Left ventricle myocardium superior (tissue), 1 donor: ENCODE measurements at regions not wholly inside any gene's neighbourhood (a gene's known extent, or its start where the extent isn't known, plus 50 kb on each side); places are given as distances from the start of the nearest gene placed in this dataset.
"Not testable (repeated sequence)": the region's sequence is repeated elsewhere in the genome, so short reads cannot be mapped to it uniquely, and the experiment has no call there.

ENCODE experiments used
- ATAC-seq: fragments of 200-7000 bp; cut with Tn5 transposase; one replicate; pipeline ENCODE4 v1.9.1; 2020; ENCODE audit warnings: mild to moderate bottlenecking, moderate library complexity
- DNase-seq: peaks from one replicate; pipeline ENCODE4 v3.0.0-alpha.2; 2020
- intact Hi-C: fragments of 100-400 bp; cut with micrococcal nuclease; formaldehyde crosslinking; loops from one replicate; pipeline ENCODE4 v1.11.0; 2022
- donor health status: DM: no; HTN: yes; CAD: no; lungs with severe emphysema.

DNA sequence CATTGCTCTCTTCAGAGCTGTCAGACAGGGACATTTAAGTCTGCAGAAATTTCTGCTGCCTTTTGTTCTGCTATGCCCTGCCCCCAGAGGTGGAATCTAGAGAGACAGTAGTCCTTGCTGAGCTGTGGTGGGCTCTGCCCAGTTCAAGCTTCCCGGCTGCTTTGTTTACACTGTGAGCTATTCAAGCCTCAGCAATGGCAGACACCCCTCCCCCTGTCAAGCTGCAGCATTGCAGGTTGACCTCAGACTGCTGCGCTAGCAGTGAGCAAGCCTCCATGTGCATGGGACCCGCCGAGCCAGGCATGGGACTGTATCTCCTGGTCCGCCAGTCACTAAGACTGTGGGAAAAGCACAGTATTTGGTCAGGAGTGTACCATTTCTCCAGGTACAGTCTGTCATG lies 53.6 kb upstream of the MAPK10 start:
- intact Hi-C loops, DNase-seq, ATAC-seq: not testable (repeated sequence)

DNA sequence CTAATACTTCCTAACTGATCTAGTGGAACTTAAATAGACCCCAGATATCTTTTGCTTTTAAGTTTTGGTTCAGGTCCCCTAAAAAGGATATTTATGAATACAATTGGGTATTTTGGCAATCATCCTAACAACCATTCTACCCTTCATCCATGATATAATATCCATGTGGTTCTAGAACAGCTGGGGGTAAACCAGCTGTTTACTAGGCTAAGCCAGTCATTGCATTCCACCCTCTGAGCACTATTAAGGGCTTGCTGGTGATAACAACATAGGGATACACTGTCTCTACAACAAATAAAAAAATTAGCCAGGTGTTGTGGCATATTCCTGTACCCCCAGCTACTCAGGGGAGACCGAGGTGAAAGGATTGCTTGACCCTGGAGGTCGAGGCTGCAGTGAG lies 54.8 kb upstream of the MAPK10 start:
- no peak for ATAC-seq
- no peak for DNase-seq
- intact Hi-C loops = no loop called here

GRCh38 chr4:86416081-86416480 lies 56.2 kb upstream of the MAPK10 start:
- ATAC-seq = no peak
- DNase-seq = no peak
- intact Hi-C loops = no loop called here

GRCh38 chr4:86421461-86421860 lies 61.6 kb upstream of the MAPK10 start:
- intact Hi-C loops = no loop called here
- ATAC-seq (no peak), DNase-seq (no peak)

DNA sequence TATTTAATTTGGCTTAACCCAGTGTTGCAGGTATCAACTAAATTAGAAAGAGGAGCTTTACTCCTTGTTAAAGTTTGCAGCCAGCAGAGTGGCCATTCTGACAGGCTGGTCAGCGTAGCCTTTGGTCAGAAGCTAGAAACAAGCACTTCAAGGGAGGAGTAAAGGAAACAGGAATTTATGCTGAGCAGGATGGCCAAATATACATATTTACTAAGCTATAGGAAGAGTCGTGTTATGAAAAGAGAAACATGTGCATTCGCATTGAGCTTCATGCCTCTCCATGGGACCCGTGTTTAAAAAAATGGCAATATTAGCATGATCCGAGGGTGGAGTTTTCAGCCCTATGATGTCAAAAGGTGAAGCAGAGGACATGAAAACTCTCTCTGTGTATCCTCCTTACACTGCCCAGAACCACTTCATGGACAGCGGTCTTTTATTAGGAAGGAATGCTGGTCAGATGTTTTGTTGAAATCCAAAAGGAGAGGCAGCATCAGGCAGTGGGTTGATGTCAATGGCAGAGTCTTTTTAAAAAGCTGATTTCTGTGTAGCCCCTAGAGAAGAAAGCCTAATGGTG lies 71.8 kb upstream of the MAPK10 start:
- ATAC-seq = no peak
- intact Hi-C loops = no loop called here
- DNase-seq = no peak

DNA sequence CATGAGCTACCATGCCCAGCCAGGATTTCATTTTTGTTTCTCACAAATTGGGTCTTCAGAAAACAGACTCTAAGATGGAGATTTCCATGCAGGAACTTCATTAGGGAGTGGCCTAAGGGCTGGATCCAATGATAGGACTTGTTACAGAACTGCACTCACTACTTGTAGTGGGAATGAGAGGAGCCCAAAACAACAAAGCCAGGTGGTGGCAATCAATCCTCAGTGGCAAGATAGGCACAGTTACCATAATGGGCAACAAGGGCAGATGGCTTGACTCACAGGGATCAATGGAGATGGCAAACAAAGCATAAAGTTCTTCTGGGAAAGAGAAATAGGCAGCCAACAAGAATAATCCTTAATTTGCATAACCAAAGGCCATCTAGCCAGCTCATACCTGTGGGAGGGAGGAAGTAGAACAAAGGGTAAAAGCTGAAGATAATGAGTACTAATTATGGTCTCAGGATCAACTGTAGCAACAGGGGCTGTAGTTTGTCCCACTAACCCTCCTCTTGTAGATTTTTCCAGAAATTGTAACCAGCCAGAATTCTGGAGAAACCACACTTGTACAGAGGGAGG lies 72.8 kb upstream of the MAPK10 start:
- DNase-seq (no peak), ATAC-seq (no peak)
- intact Hi-C loops = no loop called here

DNA sequence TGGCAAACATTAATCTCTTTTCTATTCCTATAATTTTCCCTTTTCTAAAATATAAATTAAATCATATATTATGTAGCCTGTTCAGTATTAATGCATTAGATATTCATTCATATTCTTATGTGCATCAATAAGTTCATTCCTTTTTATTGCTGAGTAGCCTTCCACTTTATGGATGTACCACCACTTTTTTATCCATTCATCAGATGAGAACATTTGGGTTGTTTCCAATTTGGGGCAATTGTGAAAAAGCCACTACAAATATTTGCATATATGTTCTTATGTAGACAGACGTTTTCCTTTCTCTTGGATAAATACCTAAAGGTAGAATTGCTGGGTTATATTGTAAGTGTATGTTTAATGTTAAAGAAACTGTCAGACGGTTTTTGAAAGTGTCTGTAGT lies 79.4 kb upstream of the MAPK10 start:
- DNase-seq (no peak), ATAC-seq (no peak)
- intact Hi-C loops = no loop called here

GRCh38 chr4:86441175-86441936 lies 81.5 kb upstream of the MAPK10 start:
- no peak for DNase-seq
- intact Hi-C loops = no loop called here
- ATAC-seq = no peak

GRCh38 chr4:86442881-86443280 lies 83.0 kb upstream of the MAPK10 start:
- ATAC-seq = no peak
- intact Hi-C loops = no loop called here

GRCh38 chr4:86443495-86443894 lies 83.6 kb upstream of the MAPK10 start:
- DNase-seq (no peak), ATAC-seq (no peak)
- intact Hi-C loops = no loop called here

More at GRCh38 chr4:86442881-86443280, 83.0 kb upstream of the MAPK10 start:
- no peak for DNase-seq

DNA sequence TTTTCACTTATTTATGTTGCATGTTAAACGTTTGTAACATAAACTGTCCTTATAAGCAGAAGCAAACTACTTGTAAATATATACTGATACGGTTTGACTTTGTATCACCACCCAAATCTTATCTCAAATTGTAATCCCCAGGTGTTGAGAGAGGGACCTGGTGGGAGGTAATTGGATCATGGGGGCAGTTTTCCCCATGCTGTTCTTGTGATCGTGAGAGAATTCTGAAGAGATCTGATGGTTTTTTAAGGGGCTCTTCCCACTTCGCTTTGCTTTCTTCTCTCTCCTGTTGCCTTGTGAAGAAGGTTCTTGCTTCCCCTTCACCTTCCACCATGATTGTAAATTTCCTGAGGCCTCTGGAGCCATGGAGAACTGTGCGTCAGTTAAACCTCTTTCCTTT lies 87.1 kb upstream of the MAPK10 start:
- ATAC-seq = no peak
- DNase-seq = no peak
- intact Hi-C loops = no loop called here

DNA sequence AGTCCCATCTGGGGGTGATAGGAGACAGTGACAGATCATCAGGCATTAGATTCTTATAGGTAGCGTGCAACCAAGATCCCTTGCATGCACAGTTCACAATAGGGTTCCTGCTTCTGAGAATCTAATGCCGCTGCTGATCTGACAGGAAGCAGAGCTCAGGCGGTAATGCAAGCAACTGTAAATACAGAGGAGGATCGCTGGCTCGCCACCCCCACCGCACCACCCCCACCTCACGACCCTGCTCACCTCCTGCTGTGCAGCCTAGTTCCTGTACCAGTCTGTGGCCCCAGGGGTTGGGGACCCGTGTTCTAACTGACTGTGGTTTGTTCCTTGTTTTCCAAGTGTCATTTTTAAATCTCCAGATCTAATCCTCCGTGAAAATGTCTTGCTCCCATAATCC lies 89.0 kb upstream of the MAPK10 start:
- ATAC-seq (no peak), DNase-seq (no peak)
- intact Hi-C loops = no loop called here

GRCh38 chr4:86449746-86450588 lies 90.1 kb upstream of the MAPK10 start:
- intact Hi-C loops = no loop called here
- ATAC-seq = no peak
- no peak for DNase-seq

- DNase-seq = no peak
- no peak for ATAC-seq
- intact Hi-C loops = no loop called here
Observed at GRCh38 chr4:86450861-86451260, 91.0 kb upstream of the MAPK10 start.

DNA sequence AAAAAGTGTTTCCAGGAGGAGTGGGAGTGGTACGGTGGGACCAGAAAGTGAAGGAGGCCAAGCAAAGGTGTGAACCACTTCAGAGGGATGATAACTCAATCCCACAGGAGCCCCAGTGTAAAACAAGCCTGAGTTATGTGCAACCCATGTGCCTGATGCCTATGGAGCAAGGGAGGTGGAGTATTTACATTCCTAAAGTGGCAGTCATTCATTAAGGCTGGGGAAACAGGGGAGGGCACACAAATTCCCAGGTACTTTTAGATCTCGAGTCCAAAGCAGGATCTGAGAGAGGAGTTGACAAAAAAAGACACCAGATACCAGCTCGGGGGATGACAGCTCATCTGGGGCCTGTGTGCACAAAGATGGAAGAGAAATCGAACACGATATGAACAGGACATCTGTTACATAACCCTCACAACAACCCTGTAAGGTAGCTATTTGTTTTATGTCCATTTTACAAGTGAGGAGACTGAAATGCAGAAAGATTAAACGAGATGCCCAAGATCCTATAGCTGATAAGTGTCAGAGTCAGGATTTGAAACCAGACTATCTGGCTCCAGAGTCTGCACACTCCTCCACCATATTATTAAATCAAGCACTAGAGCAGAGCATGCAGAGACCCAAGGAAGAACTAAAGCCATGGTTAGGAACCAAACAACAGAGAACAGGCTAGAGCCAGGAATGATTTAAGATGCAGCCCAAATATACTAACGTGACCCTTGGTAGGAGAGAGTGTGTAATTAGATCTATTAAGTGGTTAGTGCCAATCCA lies 91.9 kb upstream of the MAPK10 start:
- intact Hi-C loops = no loop called here
- ATAC-seq (peak; percentile 43), DNase-seq (no peak)

DNA sequence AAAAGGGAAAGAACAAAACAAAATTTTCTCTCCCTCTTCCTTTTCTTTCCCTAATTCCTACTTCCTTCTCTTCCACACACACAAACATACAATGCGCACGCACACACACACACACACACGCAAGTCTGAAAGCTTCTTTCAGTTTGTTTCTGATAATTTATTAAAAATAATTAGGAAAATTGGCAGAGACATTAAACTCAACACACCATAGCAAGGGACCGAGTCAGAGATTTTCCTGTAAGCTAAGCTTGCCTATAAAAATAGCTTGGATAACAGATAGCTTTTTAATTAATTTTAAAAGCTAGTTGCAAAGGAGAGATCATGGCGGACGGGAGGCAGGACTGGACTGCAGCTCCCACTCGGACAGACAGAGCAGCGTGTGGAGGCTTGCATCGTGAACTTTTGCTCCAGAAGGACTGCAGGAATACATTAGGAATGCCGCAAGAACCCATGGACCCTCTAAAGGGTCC lies 92.6 kb upstream of the MAPK10 start:
- peak; percentile 85 for ATAC-seq
- intact Hi-C loops = no loop called here
- DNase-seq = peak; percentile 35

DNA sequence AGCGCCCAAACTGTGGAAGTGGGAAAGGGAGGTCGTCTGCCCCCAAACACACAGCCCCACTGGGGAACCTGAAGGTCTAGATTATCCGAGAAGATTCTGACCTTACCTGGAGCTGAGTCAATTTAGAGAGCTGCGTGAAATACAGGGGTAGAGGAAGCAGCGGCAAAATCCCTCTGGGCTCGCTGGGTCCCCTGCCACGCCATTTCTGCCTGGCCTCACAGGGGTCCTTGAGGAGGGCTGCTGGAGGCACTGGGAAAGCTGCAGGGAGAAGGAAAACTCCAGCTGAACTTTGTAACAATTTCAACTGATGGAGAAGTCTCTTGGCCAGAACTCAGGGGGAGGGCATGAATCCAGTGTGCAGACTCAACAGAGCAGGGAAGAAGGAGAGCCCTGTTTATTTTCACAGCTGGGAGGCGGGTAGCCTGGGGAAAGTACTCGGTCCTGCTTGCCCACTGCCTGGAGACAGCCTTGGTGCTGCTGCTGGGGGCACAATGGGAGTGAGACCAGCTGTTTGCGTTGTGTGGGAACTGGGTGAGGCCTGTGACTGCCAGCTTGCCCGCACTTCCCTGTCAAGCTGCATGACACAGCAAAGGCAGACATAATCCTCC lies 93.2 kb upstream of the MAPK10 start:
- ATAC-seq (peak; percentile 87), DNase-seq (peak; percentile 49)
- intact Hi-C loops = no loop called here

DNA sequence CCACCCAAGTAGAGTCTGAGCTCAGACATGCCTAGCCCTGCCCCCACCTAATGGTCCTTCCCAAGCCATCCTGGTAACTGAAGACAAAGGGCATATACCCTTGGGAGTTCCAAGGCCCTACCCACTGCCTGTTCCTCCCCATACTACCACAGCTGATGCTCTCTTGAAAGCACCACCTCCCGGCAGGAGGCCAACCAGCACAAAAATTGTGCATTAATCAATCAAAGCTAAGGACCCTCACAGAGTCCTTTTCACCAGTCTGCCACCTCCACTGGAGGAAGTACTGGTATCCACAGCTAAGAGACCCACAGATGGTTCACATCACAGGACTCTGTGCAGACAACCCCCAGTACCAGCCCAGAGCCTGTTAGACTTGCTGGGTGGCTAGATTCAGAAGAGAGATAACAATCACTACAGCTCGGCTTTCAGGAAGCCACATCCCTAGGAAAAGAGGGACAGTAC lies 93.8 kb upstream of the MAPK10 start:
- DNase-seq, intact Hi-C loops: not testable (repeated sequence)
- ATAC-seq = peak; percentile 20

DNA sequence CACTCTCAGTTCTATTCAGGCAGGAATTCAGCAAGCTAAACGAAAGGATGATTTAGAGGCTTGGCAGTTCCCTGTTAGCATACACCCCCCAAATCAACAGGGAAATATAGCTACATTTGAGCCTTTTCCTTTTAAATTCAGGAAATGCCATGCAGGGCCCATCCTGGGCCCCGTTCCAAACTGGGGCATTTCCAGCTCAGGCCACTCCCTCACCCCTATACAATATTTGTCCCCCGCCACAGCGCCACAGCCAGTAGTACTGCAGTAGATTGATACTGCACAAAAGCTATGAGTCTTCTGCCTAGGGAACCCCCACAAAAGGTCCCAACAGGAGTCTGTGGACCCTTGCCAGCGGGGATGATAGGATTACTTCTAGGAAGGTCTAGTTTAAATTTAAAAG lies 102.0 kb upstream of the MAPK10 start:
- DNase-seq = no peak
- intact Hi-C loops = no loop called here
- no peak for ATAC-seq
